ENCODE measurements at regions not wholly inside any gene's neighbourhood (a gene's known extent, or its start where the extent isn't known, plus 50 kb on each side); places are given as distances from the start of the nearest gene placed in this dataset.

DNA sequence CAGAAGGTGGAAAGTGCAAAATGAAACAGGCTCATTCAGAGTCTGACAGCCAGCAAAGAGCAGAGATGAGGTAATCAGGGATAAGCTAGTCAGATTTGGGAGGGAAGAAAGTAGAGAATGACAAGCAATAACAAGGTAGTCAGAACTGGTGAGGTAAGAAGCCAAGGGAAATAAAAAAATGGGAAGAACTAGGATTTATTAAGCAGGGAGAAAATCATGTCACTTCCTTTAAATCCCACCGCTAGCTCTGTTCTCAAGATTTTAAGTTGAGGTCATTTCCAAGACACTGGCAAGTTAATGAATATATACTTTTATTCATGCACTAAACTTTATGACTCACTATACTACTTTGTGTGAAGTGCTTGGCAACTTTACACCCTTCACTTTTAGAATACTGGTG is 1106.8 kb downstream of the IGSF11 start:
- DNase-seq: no peak

DNA sequence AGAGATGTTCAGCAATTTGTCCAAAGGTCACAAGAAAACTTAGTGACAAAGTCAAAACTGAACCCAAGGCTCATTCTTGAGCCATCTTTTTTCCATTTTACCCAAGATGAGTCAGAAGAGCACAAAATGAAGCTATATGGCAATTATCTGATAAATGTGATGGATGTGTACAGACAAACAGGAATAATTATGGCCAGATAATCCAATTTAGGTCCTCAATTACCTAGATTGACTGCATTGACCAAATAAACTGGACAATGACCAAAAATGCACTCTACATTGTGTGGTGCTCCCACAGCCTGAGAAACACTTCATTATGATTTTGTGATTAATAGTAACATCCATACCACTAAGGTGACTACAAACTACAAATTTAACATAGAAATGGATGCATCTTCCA is 1105.8 kb downstream of the IGSF11 start:
- DNase-seq: no peak

DNA sequence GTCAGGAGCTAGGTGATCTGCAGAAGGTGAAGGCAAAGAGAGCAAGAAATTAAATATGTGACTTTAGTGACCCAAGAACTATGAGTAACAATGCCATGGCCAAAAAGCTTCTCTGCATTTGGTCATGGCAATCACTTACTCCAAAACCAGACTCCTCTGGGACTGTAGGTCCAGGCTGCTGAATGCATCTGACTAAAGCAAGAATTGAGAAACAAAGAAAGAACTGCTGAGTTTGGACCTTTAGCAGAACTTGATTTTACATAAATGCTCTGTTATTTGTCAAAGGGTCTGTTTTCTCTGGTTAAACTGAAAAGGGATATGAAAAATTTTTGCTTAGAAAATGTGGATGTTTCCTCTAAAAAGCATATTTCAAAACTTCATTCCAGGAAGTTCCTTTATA is 1102.2 kb downstream of the IGSF11 start:
- no peak for DNase-seq

DNA sequence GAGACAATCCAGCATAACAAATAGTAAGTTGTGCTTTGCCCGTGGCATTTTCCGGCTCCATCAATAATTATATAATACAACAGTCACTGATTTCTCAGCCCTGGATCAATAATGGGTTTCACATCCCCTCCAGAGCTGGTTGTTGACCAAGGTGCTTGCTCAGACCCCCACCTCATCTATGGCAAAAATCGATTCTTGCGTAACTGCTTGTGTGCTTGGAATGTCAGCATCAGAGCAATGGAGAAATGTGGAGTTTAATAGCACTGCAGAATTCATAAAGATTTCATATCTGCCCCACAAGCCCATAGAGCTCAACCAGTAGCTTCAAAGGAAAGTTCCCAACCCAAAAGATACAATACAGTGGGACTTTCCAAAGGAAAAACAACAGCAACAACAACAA is 1098.5 kb downstream of the IGSF11 start:
- DNase-seq: no peak

DNA sequence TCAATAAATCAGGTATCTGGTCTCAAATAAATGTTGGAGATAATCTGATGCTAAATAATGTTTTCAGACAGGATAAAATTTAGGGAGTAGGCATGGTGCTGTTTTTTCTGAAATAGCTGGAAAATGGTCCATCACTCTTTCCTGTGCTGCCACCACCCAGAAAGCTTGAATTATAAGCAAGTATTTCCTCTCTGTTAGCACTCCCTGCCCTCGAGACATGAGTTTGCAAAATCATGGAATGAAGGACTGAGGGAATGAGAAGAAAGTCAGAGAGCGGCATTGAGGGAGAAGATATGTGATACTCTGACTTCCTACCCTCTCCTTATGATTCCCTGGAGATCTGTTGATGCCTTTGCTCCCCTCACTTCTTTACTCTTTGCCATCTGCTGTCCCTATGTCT is 1095.7 kb downstream of the IGSF11 start:
- DNase-seq: no peak

DNA sequence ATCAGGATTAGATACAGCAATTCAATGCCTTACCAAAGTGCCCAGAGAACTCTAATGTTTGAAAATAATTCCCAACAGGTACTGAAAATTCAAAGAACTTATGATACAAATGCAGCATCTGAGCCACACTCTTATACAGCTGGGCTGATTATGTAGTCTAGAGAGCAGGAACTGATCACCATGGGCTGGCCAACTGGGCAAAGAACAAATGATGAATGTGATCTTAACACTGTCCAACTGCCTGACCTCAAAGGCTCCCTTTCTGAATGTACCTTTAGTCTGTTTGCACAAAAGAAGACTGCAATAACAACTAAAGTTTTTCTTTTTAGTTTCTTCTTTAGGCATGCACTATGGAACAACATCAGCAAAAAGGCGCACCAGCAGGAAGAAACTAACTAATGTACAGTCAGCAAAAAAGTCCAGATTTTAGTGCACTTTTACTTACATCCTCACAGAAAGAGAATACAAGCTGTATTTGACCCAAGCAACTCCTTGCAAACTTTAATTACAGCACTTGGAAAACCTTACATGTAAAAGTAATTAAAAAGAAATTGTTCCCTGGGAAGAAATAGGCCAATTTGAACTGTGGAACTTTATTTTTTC is 1095.1 kb downstream of the IGSF11 start:
- no peak for DNase-seq

DNA sequence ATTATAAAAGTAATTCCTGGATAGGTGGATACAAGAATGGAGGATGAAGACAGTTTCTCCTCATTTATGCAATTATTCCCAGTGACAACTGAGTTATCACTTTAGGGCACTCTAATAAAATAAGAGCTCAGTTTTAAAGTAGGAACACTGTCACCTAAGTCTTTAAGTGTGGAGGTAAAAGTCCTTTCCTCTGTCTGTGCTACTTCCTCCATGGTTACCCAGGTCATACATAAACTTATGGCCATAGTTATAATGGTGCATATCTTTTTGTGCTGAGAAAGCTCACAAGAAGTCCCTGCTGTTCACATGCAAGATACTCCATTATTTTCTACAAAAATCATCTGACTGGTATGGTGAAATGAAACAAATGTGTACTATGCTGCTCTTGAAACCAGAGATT is 1093.6 kb downstream of the IGSF11 start:
- no peak for DNase-seq

DNA sequence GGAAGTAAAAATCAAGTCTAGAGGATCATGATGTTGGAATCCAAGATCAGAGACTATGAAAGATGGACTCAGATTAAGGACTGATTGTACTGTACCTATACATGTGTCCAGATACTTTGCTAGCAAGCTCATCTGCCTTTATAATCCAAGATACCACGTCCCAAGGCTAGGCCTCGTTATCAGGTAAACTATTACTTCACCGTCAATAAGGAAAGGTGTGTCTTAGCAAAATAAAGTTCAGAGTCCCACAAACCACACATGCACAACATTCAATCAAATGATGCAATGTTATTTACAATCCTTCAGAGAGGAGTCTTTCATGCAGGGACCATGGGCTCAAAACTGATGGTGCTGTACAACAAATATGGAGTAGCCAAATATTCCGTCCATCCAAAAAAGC is 1092.9 kb downstream of the IGSF11 start:
- no peak for DNase-seq

DNA sequence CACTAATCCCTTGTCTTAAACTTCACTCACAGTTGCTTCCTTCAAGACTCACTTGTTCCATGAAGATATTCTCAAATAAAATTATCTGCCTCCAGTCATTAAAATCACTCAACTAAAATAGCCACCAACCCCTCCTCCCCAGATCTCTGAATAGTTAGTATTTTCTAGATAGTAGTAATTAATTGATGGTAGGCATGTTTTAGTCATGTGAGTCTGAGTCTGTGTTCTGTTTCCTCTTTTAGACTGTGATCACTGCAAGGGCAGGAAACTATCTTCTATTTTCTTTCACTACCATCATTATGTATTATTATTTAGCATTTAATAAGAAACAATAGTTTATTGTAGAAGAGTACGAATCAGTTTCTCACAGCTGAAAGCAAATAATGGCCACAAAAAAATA is 1080.5 kb downstream of the IGSF11 start:
- DNase-seq: no peak

DNA sequence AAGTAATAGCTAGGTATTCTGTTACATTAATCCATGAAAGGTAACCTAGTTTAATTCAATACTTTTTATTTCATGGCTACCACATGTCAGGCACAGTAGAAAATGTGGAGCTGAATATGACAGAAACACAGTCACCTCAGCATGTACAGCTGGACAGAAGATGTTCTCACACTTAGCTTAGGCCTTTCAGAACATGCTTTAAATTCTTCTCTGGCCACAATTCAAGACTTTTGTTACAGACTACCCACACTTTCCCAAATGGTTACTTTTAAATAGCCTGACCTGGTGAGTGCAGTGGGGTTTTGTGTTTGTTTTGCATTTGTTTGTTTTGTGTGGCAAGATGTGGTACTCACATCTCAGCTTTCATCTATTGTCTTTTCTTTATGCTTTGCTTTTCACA is 1079.5 kb downstream of the IGSF11 start:
- DNase-seq: no peak

DNA sequence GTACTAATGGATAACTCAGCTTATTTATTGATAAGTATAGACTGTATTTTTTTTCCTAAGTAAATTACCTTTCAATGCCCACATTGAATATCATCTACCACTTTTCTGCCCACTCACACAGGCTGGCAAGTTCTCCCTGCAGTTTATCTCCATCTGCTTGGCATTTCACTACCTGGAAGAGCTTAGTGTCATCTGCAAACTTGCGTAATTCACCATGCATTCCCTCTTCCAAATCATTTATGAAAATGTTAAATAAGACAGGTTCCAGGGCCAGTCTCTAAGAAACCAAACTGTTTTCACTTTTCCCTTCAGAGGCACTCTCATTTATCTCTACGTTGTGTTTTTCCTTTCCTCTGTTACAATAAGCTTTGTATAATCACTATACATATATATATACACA is 1076.6 kb downstream of the IGSF11 start:
- DNase-seq: no peak

DNA sequence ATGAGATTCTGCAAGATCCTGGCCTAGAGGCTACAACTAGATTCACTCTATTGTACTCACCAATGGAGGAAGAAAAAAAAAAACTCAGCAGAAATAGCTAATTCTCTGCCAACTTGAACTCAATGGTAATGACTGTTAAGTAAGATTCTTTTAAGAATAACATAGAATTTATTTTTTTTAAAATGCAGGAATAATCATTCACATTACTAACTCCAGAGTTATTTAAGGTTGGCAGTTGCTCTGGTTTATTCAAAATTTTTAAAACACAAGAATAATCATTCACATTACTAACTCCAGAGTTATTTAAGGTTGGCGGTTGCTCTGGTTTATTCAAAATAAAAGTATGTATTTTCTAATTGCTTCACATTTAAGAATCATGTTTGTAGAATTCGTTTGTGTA is 1071.9 kb downstream of the IGSF11 start:
- DNase-seq: no peak

DNA sequence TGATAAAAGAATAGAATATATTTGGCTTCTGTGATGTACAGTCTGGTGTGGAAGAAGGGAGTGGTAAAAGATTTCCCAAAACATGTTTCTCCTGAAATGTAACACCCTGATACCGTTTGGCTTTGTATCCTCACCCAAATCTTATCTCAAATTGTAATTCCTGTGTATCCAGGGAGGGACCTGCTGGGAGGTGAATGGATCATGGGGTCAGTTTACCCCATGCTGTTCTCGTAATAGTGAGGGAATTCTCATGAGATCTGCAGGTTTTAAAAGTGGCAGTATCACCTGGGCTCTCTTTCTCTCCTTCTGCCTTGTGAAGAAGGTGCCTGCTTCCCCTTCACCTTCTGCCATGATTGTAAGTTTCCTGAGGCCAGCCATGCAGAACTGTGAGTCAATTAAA is 1070.8 kb downstream of the IGSF11 start:
- DNase-seq: no peak

DNA sequence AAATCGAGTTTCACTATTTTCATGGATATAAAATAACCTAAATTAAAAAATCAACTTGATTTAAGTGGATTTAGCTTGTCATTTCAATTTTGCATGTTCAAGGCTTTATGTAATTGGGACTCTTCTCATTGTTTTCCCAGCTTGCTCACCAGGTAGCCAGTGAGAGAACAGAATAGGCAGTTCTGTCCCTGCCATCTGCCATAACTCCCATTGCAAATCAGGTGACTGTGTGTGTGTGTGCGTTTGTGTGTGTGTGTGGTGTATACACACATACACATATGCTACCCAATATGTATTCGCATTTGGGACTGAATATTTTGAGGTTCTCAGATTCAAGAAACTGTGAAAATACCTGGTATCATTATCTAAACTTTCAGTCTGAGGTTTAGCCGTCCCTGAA is 1069.8 kb downstream of the IGSF11 start:
- DNase-seq: no peak

DNA sequence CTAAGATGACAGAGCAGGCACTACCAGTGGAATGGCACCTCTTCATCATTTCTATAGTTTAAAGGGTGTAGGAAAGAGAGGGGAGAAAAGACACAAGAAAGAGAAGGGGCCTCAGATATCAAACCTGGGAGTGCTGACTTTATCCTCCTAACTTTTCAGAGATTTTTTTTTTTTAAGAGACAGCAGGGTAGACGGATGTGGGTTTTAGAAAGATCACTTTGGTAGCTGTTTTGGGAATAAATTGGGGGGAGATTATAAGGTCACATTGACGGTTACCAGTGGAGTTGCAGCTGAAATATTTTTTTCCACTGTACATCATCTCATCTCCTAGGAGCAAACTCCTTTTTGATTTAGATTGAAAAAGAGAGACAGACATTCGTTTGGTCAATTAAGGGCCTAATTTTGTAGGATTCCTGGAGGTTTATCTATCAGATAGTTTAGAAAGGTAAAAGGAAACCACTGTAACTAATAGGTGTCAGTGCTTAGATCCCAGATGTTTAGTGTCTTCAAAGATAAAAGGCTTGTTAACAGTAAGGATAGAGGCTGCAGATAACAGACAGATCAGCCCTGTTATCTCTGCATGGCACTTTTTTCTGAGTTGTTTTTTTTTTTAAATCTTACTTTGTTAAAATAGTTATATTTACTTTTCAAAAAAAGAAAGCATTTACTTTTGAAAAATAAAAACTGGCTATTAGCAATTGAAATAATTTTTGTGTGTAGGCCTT is 1057.0 kb downstream of the IGSF11 start:
- DNase-seq: no peak

DNA sequence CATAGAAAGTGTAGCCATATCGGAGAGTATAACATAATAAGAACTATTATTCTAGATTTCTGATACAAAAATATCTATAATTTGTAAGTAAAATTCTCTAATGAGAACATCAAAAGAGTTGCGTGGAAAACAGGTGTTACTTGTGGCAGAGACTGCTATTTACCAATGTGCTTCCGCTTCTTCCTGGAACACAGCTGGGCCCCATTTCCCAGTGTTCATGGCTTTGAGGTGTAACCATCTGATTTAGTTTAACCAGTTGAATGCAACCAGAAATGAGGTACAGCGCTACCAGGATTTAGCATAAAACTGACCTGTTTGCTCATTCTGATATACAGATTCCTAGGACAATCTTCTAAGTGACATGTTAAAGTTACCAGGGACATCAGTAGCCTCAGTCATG is 1055.2 kb downstream of the IGSF11 start:
- DNase-seq: no peak

DNA sequence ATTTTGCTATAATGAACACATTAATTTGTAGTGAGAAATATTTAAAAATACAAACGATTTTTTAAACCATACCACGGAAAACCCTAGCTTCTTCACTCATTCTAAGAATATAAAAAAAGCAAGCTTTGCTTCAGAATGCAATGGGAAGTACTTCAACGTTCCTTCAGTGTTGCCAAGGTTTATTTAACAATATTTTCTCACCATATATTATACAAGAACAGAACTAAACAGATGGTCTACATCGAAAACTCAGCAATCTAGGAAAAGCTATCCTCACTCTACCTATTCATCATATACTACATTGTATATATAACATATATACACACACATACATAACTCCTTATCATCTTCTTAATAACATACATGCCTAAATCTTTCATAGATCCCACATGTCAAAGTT is 1047.4 kb downstream of the IGSF11 start:
- no peak for DNase-seq

DNA sequence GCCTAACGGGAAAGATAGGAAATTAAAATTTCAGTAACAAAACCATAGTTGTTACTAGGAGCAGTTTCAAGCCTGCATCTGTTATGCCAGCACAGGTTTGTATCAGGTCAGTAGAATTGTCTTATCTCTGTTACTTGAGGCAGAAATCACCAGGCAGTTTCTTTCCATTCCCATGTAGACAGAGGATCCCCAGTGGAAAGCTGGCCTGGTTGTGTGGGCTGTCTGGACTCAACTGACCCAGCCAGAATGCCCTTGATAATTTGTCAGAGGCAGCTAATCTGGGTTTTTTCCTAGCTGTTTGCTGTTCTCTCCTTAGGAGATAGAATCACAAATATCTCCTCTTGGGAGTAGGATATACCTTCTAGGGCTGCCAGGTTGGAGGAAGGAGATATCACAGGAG is 1044.7 kb downstream of the IGSF11 start:
- DNase-seq: no peak

DNA sequence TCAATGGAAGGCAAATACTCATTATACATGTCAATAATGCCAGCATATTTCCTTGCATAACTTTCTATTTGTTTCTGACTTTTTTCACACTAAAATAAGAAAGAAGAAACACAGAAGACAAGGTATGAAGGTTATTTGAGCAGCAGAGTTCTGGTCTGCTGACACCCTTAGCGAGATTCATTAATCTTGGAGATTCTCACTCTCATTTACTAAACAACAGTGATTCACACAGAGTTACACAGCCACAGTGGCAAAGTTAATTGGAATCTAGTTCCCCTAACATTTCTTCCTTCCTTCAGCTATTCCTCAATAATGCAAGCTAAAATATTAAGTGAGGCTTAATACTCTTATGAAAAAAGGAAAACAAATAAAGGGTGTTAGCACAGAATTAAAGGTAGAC is 1044.0 kb downstream of the IGSF11 start:
- DNase-seq: no peak

DNA sequence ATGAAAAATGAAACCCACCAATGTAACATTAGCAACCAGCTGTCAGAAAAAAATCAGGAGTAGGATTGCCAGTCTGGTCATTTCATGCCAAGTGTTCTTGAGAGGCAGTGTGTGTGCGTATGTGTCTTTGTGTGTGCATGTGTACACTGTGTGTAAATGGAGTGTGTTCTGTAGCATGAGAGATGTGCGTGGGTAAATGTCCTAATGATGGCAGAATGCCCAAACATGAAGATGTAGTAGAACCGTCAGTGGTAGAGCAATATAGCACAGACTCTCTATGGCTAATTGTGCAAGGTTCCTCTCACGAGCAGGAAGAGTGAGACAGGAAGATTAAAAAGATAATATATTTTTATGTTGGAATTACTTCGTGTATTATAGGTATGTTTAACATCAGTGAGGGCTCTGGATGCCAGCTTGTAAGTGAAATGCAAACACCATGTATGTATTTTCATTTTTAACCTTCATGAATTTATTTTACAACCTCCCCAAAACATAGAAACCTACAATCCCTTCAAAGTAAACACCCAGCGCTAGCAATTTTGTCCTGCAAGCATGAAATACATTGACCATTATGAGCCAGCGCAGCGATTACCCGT is 1038.7 kb downstream of the IGSF11 start:
- DNase-seq: no peak

DNA sequence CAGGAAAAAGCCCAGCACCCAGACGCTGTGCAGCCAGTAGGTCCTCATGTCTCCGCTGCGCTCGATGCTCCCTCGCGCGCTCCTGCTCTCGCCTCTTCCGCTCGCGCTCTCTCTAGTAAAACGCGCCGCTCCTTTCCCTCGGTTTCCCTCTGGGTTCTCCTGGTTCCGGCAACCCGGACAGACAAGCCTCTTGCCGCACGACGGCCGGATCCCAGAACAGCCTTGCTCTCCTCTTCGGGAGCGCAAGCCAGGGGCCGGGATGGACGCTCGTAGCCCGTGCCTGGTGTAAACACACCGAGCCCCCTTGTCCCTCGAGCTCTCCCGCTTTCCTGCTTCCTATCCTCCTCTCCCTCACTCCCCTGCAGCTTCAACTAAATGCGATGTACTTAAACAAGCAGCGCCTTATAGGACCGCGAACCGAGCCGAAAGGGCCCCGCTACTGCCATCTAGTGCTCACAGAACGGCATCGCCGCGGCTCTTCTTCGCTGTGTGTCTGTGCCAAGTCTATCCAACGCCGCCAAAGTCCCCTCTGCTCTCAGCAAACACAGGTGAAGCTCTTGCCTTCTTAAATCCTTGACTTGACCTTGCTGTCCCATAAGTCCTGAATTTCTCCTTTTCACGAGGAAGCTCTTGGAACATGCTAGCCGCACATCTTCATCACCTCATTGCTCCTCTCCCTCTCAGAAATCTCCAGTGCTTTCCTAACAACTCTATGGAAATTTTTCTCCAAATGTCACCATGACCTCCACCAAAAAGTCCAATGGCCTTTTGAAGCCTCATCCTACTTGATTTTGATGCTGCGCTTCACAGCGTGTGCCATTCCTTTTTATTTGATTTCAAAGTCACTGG is 1037.2 kb downstream of the IGSF11 start:
- peak; percentile 60 for DNase-seq

DNA sequence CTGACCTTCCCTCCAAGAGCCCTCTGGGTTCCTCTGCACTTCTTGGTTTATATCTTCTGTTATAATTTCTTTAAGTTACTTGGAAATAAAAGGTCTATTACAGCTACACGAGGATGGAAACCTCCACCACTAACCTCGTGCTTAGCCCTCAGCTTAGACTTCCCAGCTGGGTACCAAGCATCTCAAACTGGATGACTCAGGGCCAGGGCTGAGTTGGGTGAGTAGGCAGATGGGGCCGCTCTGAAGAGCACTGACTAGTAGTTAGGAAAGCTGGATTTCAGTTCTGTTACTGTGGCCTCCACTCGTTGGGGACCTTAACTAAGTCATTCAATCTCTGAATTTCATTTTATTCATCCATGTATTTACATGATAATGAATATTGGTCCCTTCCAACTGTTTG is 1036.6 kb downstream of the IGSF11 start:
- no peak for DNase-seq

DNA sequence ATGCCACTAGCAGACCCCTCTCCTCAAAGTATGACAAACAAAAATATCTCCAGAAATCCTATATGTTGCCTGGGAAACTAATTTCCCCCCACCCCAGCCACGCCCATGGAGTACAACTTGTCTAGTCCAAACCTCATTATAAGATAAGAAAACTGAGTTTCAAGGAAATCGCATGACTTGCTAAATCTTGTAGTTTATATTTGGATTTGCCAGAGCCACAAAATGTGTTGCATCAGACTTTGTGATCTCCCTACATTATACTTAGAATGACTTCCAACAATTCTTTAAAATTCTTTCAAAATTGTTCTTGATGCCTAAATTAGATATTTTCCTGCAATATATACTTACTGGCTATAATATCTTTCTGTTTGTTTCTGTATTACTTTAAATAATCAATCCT is 1034.4 kb downstream of the IGSF11 start:
- no peak for DNase-seq

DNA sequence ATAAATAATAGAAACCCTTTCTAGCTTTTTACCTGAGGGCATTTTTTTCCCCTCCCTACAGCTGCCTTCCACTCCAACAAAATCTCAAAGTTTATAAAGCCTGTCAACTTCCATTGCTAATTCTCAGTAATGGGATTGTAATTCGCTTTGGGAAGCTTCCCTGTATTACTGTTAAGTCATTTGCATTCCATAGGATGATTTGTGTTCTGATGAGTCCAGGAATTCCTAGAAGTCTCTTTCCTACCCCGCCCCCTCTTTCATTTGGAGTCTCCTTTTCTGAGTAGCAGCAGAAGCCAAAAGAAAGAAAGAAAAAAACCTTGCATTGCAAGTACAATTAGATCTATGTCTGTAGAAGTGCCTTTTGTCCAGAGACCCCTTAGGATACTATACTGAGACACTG is 1033.3 kb downstream of the IGSF11 start:
- DNase-seq: no peak

Data from inflammatory macrophage treated with lipopolysaccharide for 4 hours (primary cell).